ENCODE measurements at regions not wholly inside any gene's neighbourhood (a gene's known extent, or its start where the extent isn't known, plus 50 kb on each side); places are given as distances from the start of the nearest gene placed in this dataset.

DNA sequence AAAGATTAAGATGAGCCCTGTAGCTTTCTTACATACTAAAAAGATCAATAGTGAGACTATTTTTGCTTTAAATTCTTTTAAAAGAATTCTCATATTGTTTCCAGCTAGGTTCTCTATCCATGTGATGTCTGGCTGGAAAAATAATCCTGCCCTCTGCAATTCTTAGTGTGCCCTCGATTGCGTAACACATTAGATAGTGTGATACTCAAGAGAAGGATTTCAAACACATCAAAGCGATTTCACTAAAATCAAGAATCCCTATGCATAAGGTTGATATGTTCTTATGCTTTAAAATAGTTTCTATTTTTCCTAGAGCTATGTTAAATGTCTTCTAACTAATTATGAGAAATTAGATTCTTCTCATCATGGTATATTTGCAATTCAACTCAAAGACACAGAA is 127.3 kb upstream of the PLEKHA5 start:
- TF ChIP-seq CTCF (conservative IDR thresholded peaks at IDR 0.05 in 1 of 2, IDR thresholded peaks at IDR 0.05 in 1 of 2; ENCODE audit: extremely low read depth in 1 of 2, insufficient read depth in 1 of 2, low read depth in 1 of 2, low read length in 2 of 2): no peak
- no peak for TF ChIP-seq EZH2 (IDR thresholded peaks at IDR 0.05; ENCODE audit: borderline replicate concordance, low read length)

Data from mammary epithelial cell (primary cell).